K562 (cell line): ENCODE measurements at regions not wholly inside any gene's neighbourhood (a gene's known extent, or its start where the extent isn't known, plus 50 kb on each side); places are given as distances from the start of the nearest gene placed in this dataset.

ENCODE experiments used
- ATAC-seq: fragments of 200-7000 bp; cut with Tn5 transposase; 3 replicates; pipeline ENCODE4 v1.9.1; 2020; ENCODE audit warnings: moderate library complexity
- BruUV-seq: library from RNA; stranded (reverse); fragments of 400-500 nt; replicated peaks from 2 replicates; lab custom pipeline; 2021; lab: Mats Ljungman, UMichigan
- CTCF ChIA-PET: fragments of 300-600 bp; formaldehyde crosslinking; extraction: SDS; loops from one replicate; lab custom pipeline; 2021; ENCODE audit warnings: low intra/inter-chr PET ratio; lab: Yijun Ruan, JAX
- POLR2A ChIA-PET: fragments of 300-600, 350-650 bp; sonication (Branson Sonifier 250); formaldehyde crosslinking; extraction: SDS; loops from one replicate; lab custom pipeline; 2021; ENCODE audit warnings: antibody characterized with exemption, inconsistent platforms; lab: Yijun Ruan, JAX
- DNase-seq, 4 experiments: peaks; one replicate each; pipeline versions ENCODE4 v3.0.0 to v3.0.0-alpha.2; 2011 to 2018; ENCODE audit warnings: low spot score in 3 of 4, mixed read lengths in 3 of 4; ENCODE audit errors: extremely low read depth in 1 of 4
- FAIRE-seq: peaks from 2 replicates; lab custom pipeline; 2011; peaks lifted over from hg19 to GRCh38; lab: Jason Lieb, UNC
- H2AFZ ChIP-seq: 2 replicates; pipeline ENCODE4 v1.6.0; 2011; ENCODE audit warnings: low read depth, low read length, control low read depth, inconsistent platforms
- H3K27ac ChIP-seq: fragments of 200-600 bp; 3 replicates; pipeline ENCODE4 v1.8.0; 2011; ENCODE audit warnings: low read depth, mild to moderate bottlenecking, control low read depth, inconsistent platforms, low read length, moderate library complexity, mixed read lengths; ENCODE audit errors: extremely low read depth
- H3K27me3 ChIP-seq, 2 experiments: fragments of 300-600 bp in 1 of 2; 2 replicates in 1 of 2; 3 replicates in 1 of 2; pipeline versions ENCODE4 v1.6.0 to v1.8.0; 2011; ENCODE audit warnings: inconsistent platforms in 2 of 2, low read length in 2 of 2, mild to moderate bottlenecking in 1 of 2, mixed read lengths in 1 of 2, moderate library complexity in 1 of 2; ENCODE audit not compliant: control insufficient read depth in 2 of 2, insufficient read depth in 2 of 2
- H3K36me3 ChIP-seq: fragments of 300-600 bp; 3 replicates; pipeline ENCODE4 v1.8.0; 2011; ENCODE audit warnings: mild to moderate bottlenecking, low read length, inconsistent platforms; ENCODE audit not compliant: control insufficient read depth, insufficient read depth
- H3K4me1 ChIP-seq, 2 experiments: fragments of 200-600 bp in 1 of 2; replicated peaks in 1 of 2; 2 replicates in 1 of 2; 3 replicates in 1 of 2; pipeline versions ENCODE4 v1.5.1 to v1.8.0; 2011; ENCODE audit warnings: inconsistent platforms in 2 of 2, low read length in 2 of 2, mild to moderate bottlenecking in 1 of 2, mixed read lengths in 1 of 2, moderate library complexity in 1 of 2; ENCODE audit not compliant: control insufficient read depth in 2 of 2, insufficient read depth in 2 of 2
- H3K4me2 ChIP-seq: 2 replicates; pipeline ENCODE4 v1.6.1; 2011; ENCODE audit warnings: low read length, control low read depth, inconsistent platforms, mixed read lengths; ENCODE audit not compliant: insufficient read depth
- H3K4me3 ChIP-seq: fragments of 200-600 bp; sonication (generic), shearing (Covaris generic); 2 replicates; pipeline ENCODE4 v1.5.1; 2016; ENCODE audit warnings: control low read depth, inconsistent platforms
- H3K79me2 ChIP-seq: fragments of 200-600 bp; 3 replicates; pipeline ENCODE4 v1.8.0; 2011; ENCODE audit warnings: low read length, inconsistent platforms; ENCODE audit not compliant: control insufficient read depth, insufficient read depth
- H3K9ac ChIP-seq, 2 experiments: 2 replicates each; pipeline versions ENCODE4 v1.6.0 to v1.6.1; 2011; ENCODE audit warnings: low read depth in 2 of 2, low read length in 2 of 2, control low read depth in 1 of 2, inconsistent platforms in 1 of 2, mild to moderate bottlenecking in 1 of 2, mixed read lengths in 1 of 2; ENCODE audit not compliant: insufficient read depth in 1 of 2
- H3K9me1 ChIP-seq: one replicate; pipeline ENCODE4 v1.6.0; 2011; ENCODE audit warnings: inconsistent platforms, mild to moderate bottlenecking, low read length, moderate library complexity; ENCODE audit not compliant: control insufficient read depth, insufficient read depth
- H3K9me3 ChIP-seq: replicated peaks from 2 replicates; pipeline ENCODE4 v1.5.1; 2011; ENCODE audit warnings: low read depth, low read length, inconsistent platforms; ENCODE audit not compliant: control insufficient read depth, insufficient read depth
- H4K20me1 ChIP-seq: replicated peaks from 2 replicates; pipeline ENCODE4 v1.6.1; 2011; ENCODE audit warnings: low read length, inconsistent platforms, mixed read lengths; ENCODE audit not compliant: control insufficient read depth, insufficient read depth
- ATF4 ChIP-seq: fragments of 450-650 bp; formaldehyde crosslinking; IDR thresholded peaks from 2 replicates; pipeline ENCODE4 v1.4.0; 2022; ENCODE audit warnings: mild to moderate bottlenecking, moderate library complexity
- MTA2 ChIP-seq: fragments of 450-650 bp; IDR thresholded peaks from 2 replicates; pipeline ENCODE4 v1.6.1; 2016; ENCODE audit warnings: low read depth
- RUNX1 ChIP-seq: sonication (generic); IDR thresholded peaks from 2 replicates; pipeline ENCODE4 v1.6.1; 2016; ENCODE audit warnings: antibody characterized with exemption, low read depth
- SP1 ChIP-seq: sonication (generic); formaldehyde crosslinking; IDR thresholded peaks from 2 replicates; pipeline ENCODE4 v1.8.1; 2022; ENCODE audit warnings: mild to moderate bottlenecking, missing genetic modification reagents
- STAT5A ChIP-seq: IDR thresholded peaks from 2 replicates; pipeline ENCODE4 v1.6.1; 2012; ENCODE audit warnings: low read length, inconsistent platforms, borderline replicate concordance
- TAF9B ChIP-seq: fragments of 450-650 bp; IDR thresholded peaks from 2 replicates; pipeline ENCODE4 v1.6.1; 2018; ENCODE audit warnings: mild to moderate bottlenecking; ENCODE audit not compliant: partially characterized antibody
- THRAP3 ChIP-seq: fragments of 450-650 bp; IDR thresholded peaks from 2 replicates; pipeline ENCODE4 v1.6.1; 2016; ENCODE audit warnings: mild to moderate bottlenecking, inconsistent platforms, borderline replicate concordance
- WGBS: fragments of 100-300 bp; shearing (Covaris generic); methylation state at CpG from one replicate; pipeline ENCODE4 v1.1.6; 2016; ENCODE audit warnings: low coverage, mixed read lengths; ENCODE audit not compliant: insufficient coverage; ENCODE audit errors: missing lambda C conversion rate; 5-methylcytosine and 5-hydroxymethylcytosine counted together
- in situ Hi-C: fragments of 300-500 bp; cut with MboI; formaldehyde crosslinking; loops from 4 replicates; pipeline ENCODE4 v1.15.0; 2018; ENCODE audit warnings: inconsistent platforms, mixed read lengths
- intact Hi-C: fragments of 100-400 bp; cut with micrococcal nuclease; formaldehyde crosslinking; loops from 2 replicates; pipeline ENCODE4 v1.14.2; 2022

- Histone ChIP-seq H3K79me2 (no peaks in the 10 kb centered on the region), H3K4me1 (no peaks in the 10 kb centered on the region), H3K9me3 (no peaks in the 10 kb centered on the region), H3K4me3 (no peak overlapping the region), H4K20me1 (no peaks in the 10 kb centered on the region), H3K27me3 (no peaks in the 10 kb centered on the region), H3K27ac (no peak overlapping the region), H3K36me3 (no peaks in the 10 kb centered on the region), H3K4me2 (no peak overlapping the region), H2AFZ (no peak overlapping the region), H3K9me1 (no peaks in the 10 kb centered on the region), H3K9ac (no peak overlapping the region)
- no peak for FAIRE-seq
- CTCF ChIA-PET: no interaction called here
- in situ Hi-C loops: no loop called here
- POLR2A ChIA-PET: no interaction called here
- DNase-seq: no peak
- ATAC-seq: no peak
- 0% methylated on average over 2 of the region's 2 CpGs for WGBS
- no TSS peak for BruUV-seq
- intact Hi-C loops: no loop called here
- TF ChIP-seq TAF9B (no peak), STAT5A (no peak), RUNX1 (no peak), MTA2 (no peak), THRAP3 (no peak), SP1 (no peak), ATF4 (no peak)
- TF ChIP-seq, all 486 proteins: peak for 0
Observed at GRCh38 chr5:125559296-125559695, 812.9 kb upstream of the ZNF608 start.
